MM.1S (cell line): ENCODE measurements at regions not wholly inside any gene's neighbourhood (a gene's known extent, or its start where the extent isn't known, plus 50 kb on each side); places are given as distances from the start of the nearest gene placed in this dataset.

Experiments
- CTCF ChIP-seq: fragments of 300-600 bp; sonication (generic); IDR thresholded peaks from 2 replicates; pipeline ENCODE4 v1.5.1; 2016; ENCODE audit warnings: antibody characterized with exemption, low read length, mixed read lengths
- EZH2phosphoT487 ChIP-seq: fragments of 300-600 bp; sonication (generic); IDR thresholded peaks from 2 replicates; pipeline ENCODE4 v1.6.1; 2018; ENCODE audit warnings: antibody characterized with exemption, low read length

GRCh38 chr5:8930021-8930420 is 615.9 kb downstream of the SEMA5A start:
- TF ChIP-seq EZH2phosphoT487 (no peak), CTCF (no peak)
